Endothelial cell of umbilical vein (primary cell): ENCODE measurements at regions not wholly inside any gene's neighbourhood (a gene's known extent, or its start where the extent isn't known, plus 50 kb on each side); places are given as distances from the start of the nearest gene placed in this dataset.

Experiments
- BruUV-seq: library from RNA; stranded (reverse); fragments of 400-500 nt; replicated peaks from 2 replicates; lab custom pipeline; 2021; lab: Mats Ljungman, UMichigan
- CTCF ChIA-PET: fragments of 300-600, 350-600 bp; sonication (Branson Sonifier 250); formaldehyde crosslinking; loops from one replicate; lab custom pipeline; 2021; ENCODE audit warnings: antibody characterized with exemption, inconsistent platforms; lab: Charles Lee
- POLR2A ChIA-PET: fragments of 300-600, 350-600 bp; sonication (Branson Sonifier 250); formaldehyde crosslinking; loops from one replicate; lab custom pipeline; 2021; ENCODE audit warnings: antibody characterized with exemption, inconsistent platforms; lab: Charles Lee
- DNase-seq: peaks from one replicate; pipeline ENCODE4 v3.0.0-alpha.2; 2011; ENCODE audit warnings: low read depth, low spot score
- FAIRE-seq: peaks from 2 replicates; lab custom pipeline; 2011; peaks lifted over from hg19 to GRCh38; lab: Jason Lieb, UNC
- H2AFZ ChIP-seq: 2 replicates; pipeline ENCODE4 v1.6.0; 2012; ENCODE audit warnings: low read depth, low read length, control low read depth, inconsistent platforms
- H3K27ac ChIP-seq: 2 replicates; pipeline ENCODE4 v1.5.1; 2011; ENCODE audit warnings: low read depth, mild to moderate bottlenecking, control low read depth, low read length, moderate library complexity; ENCODE audit not compliant: insufficient read depth
- H3K27me3 ChIP-seq, 2 experiments: 2 replicates each; pipeline versions ENCODE4 v1.6.0 to v1.6.1; 2011; ENCODE audit warnings: low read length in 2 of 2, mixed read lengths in 1 of 2; ENCODE audit not compliant: control insufficient read depth in 2 of 2, insufficient read depth in 2 of 2
- H3K36me3 ChIP-seq, 2 experiments: 2 replicates in 1 of 2; 3 replicates in 1 of 2; pipeline ENCODE4 v1.5.1; 2011; ENCODE audit warnings: low read length in 2 of 2, mild to moderate bottlenecking in 1 of 2, moderate library complexity in 1 of 2; ENCODE audit not compliant: control insufficient read depth in 2 of 2, insufficient read depth in 2 of 2; ENCODE audit errors: extremely low read depth in 1 of 2
- H3K4me1 ChIP-seq: 3 replicates; pipeline ENCODE4 v1.5.1; 2011; ENCODE audit warnings: mild to moderate bottlenecking, low read length; ENCODE audit not compliant: control insufficient read depth, insufficient read depth; ENCODE audit errors: extremely low read depth
- H3K4me2 ChIP-seq: 2 replicates; pipeline ENCODE4 v1.6.1; 2011; ENCODE audit warnings: low read length, control low read depth, mixed read lengths; ENCODE audit not compliant: insufficient read depth
- H3K4me3 ChIP-seq, 3 experiments: fragments of 200-600 bp in 1 of 3; sonication (generic), shearing (Covaris generic) in 1 of 3; replicated peaks in 1 of 3; 2 replicates each; pipeline ENCODE4 v1.5.1; 2011 to 2016; ENCODE audit warnings: control low read depth in 3 of 3, low read length in 3 of 3, mild to moderate bottlenecking in 2 of 3, inconsistent platforms in 1 of 3, low read depth in 1 of 3, moderate library complexity in 1 of 3; ENCODE audit not compliant: insufficient read depth in 1 of 3
- H3K79me2 ChIP-seq: 2 replicates; pipeline ENCODE4 v1.6.0; 2012; ENCODE audit warnings: low read length, inconsistent platforms; ENCODE audit not compliant: control insufficient read depth, insufficient read depth
- H3K9ac ChIP-seq: replicated peaks from 2 replicates; pipeline ENCODE3; 2011; ENCODE audit warnings: low read length, control low read depth; ENCODE audit not compliant: insufficient read depth; ENCODE audit errors: extremely low read depth
- H3K9me1 ChIP-seq: replicated peaks from 3 replicates; pipeline ENCODE4 v1.6.0; 2011; ENCODE audit warnings: mild to moderate bottlenecking, low read length; ENCODE audit not compliant: control insufficient read depth, insufficient read depth; ENCODE audit errors: extremely low read depth
- H3K9me3 ChIP-seq: replicated peaks from 2 replicates; pipeline ENCODE4 v1.5.1; 2012; ENCODE audit warnings: low read length, inconsistent platforms; ENCODE audit not compliant: control insufficient read depth, insufficient read depth
- H4K20me1 ChIP-seq: replicated peaks from 2 replicates; pipeline ENCODE3; 2011; ENCODE audit warnings: mild to moderate bottlenecking, low read length; ENCODE audit not compliant: control insufficient read depth, insufficient read depth; ENCODE audit errors: extremely low read depth
- EZH2 ChIP-seq: IDR thresholded peaks from 2 replicates; pipeline ENCODE4 v1.6.1; 2012; ENCODE audit warnings: borderline replicate concordance, low read depth, mild to moderate bottlenecking, moderate library complexity, low read length, inconsistent platforms; ENCODE audit not compliant: severe bottlenecking
- FOS ChIP-seq: IDR thresholded peaks from 2 replicates; pipeline ENCODE4 v1.6.1; 2011; ENCODE audit warnings: mild to moderate bottlenecking, low read length, moderate library complexity, borderline replicate concordance; ENCODE audit not compliant: insufficient read depth
- GATA2 ChIP-seq: IDR thresholded peaks from 2 replicates; pipeline ENCODE4 v1.7.0; 2011; ENCODE audit warnings: low read depth, mild to moderate bottlenecking, moderate library complexity, mixed read lengths, low read length; ENCODE audit not compliant: insufficient read length, insufficient read depth
- JUN ChIP-seq: IDR thresholded peaks from 2 replicates; pipeline ENCODE4 v1.6.1; 2011; ENCODE audit warnings: borderline replicate concordance, low read depth; ENCODE audit not compliant: insufficient read length, insufficient read depth
- MYC ChIP-seq: IDR thresholded peaks from one replicate; pipeline ENCODE4 v1.6.1; 2011; ENCODE audit warnings: mild to moderate bottlenecking, low read depth, low read length
- POLR2A ChIP-seq: IDR thresholded peaks from 2 replicates; pipeline ENCODE4 v1.6.1; 2012; ENCODE audit warnings: low read depth, mild to moderate bottlenecking, control low read depth, low read length
- POLR2AphosphoS5 ChIP-seq: IDR thresholded peaks from 2 replicates; pipeline ENCODE4 v1.6.1; 2012; ENCODE audit warnings: low read depth, mild to moderate bottlenecking, control low read depth, low read length, moderate library complexity; ENCODE audit not compliant: insufficient read depth
- dilution Hi-C: fragments of 300-500 bp; cut with MboI; formaldehyde crosslinking; loops from one replicate; pipeline ENCODE4 v1.15.0; 2019; ENCODE audit warnings: low sequenced_read_pairs; ENCODE audit not compliant: extremely low pct_ligation_motif_present
- intact Hi-C: fragments of 100-400 bp; cut with micrococcal nuclease; formaldehyde crosslinking; loops from one replicate; pipeline ENCODE4 v1.10.0; 2022
- TF ChIP-seq, protein P1 (sequence below), 2 donors: IDR thresholded peaks; 1 replicate in 1 of 2; 2 replicates in 1 of 2; pipeline ENCODE4 v1.5.1; 2011; ENCODE audit warnings: low read length in 2 of 2, mild to moderate bottlenecking in 2 of 2, moderate library complexity in 2 of 2, control low read depth in 1 of 2, inconsistent platforms in 1 of 2, low read depth in 1 of 2; ENCODE audit not compliant: insufficient read depth in 1 of 2; ENCODE audit errors: extremely low read depth in 1 of 2
- TF ChIP-seq, protein P2 (sequence below): IDR thresholded peaks from 2 replicates; pipeline ENCODE4 v1.6.1; 2011; ENCODE audit not compliant: insufficient read depth, insufficient read length

DNA sequence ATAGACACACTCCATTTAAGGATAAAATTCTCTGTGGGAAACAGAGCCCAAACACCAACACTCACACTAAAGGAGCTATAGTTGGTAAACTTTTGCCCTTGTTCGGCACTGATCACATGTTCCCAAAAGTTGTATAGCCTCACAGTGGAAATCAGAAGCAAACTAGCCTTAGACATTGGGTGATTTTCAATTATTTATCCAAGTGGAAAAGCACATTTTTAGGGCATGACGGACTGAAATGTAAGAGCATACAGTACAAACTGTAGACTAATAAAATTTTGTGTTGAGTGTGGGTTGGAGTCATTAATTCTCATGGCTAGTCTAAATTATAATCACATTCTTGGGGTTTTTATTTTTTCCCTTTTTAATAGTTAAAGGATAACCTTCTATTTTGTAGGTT, 202.4 kb downstream of the MOXD1 start:
- intact Hi-C loops = no loop called here
- H2AFZ ChIP-seq = no peak overlapping the region
- H3K9me1 ChIP-seq = no peaks in the 10 kb centered on the region

DNA sequence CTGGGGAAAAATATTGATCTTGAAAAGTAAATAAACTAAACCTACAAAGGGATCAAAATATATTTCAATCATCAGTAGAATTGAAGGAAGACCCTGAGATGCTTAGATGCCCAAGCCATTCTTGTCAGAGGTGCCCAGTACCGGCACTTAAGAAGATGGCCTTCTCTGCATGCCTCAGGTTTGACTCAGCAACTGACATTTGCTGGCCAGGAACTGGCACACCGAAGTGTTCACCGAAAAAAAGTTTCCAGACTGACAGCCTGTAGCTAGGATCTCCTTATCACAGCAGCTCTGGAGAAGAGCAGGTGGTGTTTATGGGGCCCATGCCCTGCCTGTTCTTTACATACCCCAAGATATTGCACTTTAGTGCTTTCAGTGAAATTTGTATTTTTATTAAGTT, 203.2 kb downstream of the MOXD1 start:
- Histone ChIP-seq H3K27me3 (no peaks in the 10 kb centered on the region), H3K9me3 (no peaks in the 10 kb centered on the region), H3K79me2 (no peaks in the 10 kb centered on the region), H3K4me1 (peaks cover 12% of the 10 kb centered on the region), H3K9me1 (no peaks in the 10 kb centered on the region), H3K9ac (no peak overlapping the region), H3K4me2 (no peak overlapping the region), H2AFZ (peak overlapping the region; percentile 58), H3K4me3 (no peak overlapping the region), H3K27ac (no peak overlapping the region), H3K36me3 (no peaks in the 10 kb centered on the region), H4K20me1 (no peaks in the 10 kb centered on the region)
- DNase-seq = no peak
- CTCF ChIA-PET = interaction anchor here (0.8 to 3.8 kb wide), 4 partner anchors 13 to 273 kb away, joined by 3 to 15 read pairs (median 4); no protein-coding TSS in a partner anchor
- no peak for FAIRE-seq
- TF ChIP-seq, protein P1, sequence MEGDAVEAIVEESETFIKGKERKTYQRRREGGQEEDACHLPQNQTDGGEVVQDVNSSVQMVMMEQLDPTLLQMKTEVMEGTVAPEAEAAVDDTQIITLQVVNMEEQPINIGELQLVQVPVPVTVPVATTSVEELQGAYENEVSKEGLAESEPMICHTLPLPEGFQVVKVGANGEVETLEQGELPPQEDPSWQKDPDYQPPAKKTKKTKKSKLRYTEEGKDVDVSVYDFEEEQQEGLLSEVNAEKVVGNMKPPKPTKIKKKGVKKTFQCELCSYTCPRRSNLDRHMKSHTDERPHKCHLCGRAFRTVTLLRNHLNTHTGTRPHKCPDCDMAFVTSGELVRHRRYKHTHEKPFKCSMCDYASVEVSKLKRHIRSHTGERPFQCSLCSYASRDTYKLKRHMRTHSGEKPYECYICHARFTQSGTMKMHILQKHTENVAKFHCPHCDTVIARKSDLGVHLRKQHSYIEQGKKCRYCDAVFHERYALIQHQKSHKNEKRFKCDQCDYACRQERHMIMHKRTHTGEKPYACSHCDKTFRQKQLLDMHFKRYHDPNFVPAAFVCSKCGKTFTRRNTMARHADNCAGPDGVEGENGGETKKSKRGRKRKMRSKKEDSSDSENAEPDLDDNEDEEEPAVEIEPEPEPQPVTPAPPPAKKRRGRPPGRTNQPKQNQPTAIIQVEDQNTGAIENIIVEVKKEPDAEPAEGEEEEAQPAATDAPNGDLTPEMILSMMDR (IDR thresholded peaks at IDR 0.05; ENCODE audit: extremely low read depth in 1 of 2, insufficient read depth in 1 of 2, low read depth in 1 of 2, low read length in 2 of 2) = no peak
- TF ChIP-seq GATA2 (no peak), JUN (no peak), FOS (no peak), POLR2AphosphoS5 (no peak), MYC (no peak), EZH2 (no peak), POLR2A (no peak)
- TF ChIP-seq, protein P2, sequence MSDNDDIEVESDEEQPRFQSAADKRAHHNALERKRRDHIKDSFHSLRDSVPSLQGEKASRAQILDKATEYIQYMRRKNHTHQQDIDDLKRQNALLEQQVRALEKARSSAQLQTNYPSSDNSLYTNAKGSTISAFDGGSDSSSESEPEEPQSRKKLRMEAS = no peak
- BruUV-seq = no TSS peak
- intact Hi-C loops (no loop called here), dilution Hi-C loops (no loop called here)
- POLR2A ChIA-PET = no interaction called here

More for the DNA sequence above, 202.4 kb downstream of the MOXD1 start:
- no peaks in the 10 kb centered on the region for H3K79me2 ChIP-seq
- dilution Hi-C loops = no loop called here
- TF ChIP-seq GATA2 = no peak
- TF ChIP-seq FOS = no peak
- TF ChIP-seq POLR2A = no peak
- no peak for TF ChIP-seq EZH2
- TF ChIP-seq MYC = no peak
- TF ChIP-seq POLR2AphosphoS5 = no peak
- TF ChIP-seq, protein P1 (IDR thresholded peaks at IDR 0.05; ENCODE audit: extremely low read depth in 1 of 2, insufficient read depth in 1 of 2, low read depth in 1 of 2, low read length in 2 of 2) = no peak
- H3K27ac ChIP-seq = peak overlapping the region; percentile 22
- no peaks in the 10 kb centered on the region for H3K36me3 ChIP-seq
- FAIRE-seq (no peak), DNase-seq (no peak)
- no peak overlapping the region for H3K4me2 ChIP-seq
- BruUV-seq = no TSS peak
- CTCF ChIA-PET = interaction anchor here (0.8 to 3.8 kb wide), 5 partner anchors 12 to 274 kb away, joined by 3 to 15 read pairs (median 3); no protein-coding TSS in a partner anchor
- no peaks in the 10 kb centered on the region for H3K27me3 ChIP-seq
- H3K9me3 ChIP-seq = no peaks in the 10 kb centered on the region
- POLR2A ChIA-PET = no interaction called here
- peaks cover 12% of the 10 kb centered on the region for H3K4me1 ChIP-seq
- no peak overlapping the region for H3K9ac ChIP-seq
- no peaks in the 10 kb centered on the region for H4K20me1 ChIP-seq
- H3K4me3 ChIP-seq = no peak overlapping the region
